ENCODE measurements at regions not wholly inside any gene's neighbourhood (a gene's known extent, or its start where the extent isn't known, plus 50 kb on each side); places are given as distances from the start of the nearest gene placed in this dataset.
A peak's percentile ranks its signal among the peaks of the same experiment; 100 is the strongest.

DNA sequence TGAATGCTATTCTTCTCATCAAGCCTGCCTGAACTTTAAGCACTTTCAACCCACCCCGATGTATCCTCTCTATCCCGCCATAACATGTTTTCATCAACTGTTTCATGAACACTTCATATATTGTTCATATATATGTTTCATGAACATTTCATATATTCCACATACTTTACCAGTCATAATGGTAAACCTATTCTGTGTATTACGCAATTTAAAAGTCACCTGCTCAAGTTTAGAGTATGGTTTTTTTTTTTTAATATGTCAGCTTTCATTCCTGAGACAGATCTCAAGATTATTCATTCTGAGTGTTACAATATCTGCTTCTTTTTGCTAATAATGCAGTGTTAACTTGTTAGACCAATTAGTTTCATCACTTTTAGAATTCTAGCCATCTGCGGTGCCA, 140.7 kb downstream of the SIPA1L2 start:
- WGBS (ENCODE audit: insufficient coverage, low coverage, missing lambda C conversion rate), result 3% methylated on average over 4 of the region's 4 CpGs
- H3K4me2 ChIP-seq (ENCODE audit: insufficient read depth, low read length), result no peak overlapping the region
- DNase-seq (ENCODE audit: extremely low read depth in 1 of 4, low spot score in 3 of 4), result no peak
- H4K20me1 ChIP-seq (replicated peaks; ENCODE audit: control insufficient read depth, insufficient read depth, low read length), result no peaks in the 10 kb centered on the region
- H3K9me3 ChIP-seq (replicated peaks; ENCODE audit: control insufficient read depth, insufficient read depth, low read depth, low read length), result no peaks in the 10 kb centered on the region
- no peak overlapping the region for H2AFZ ChIP-seq (ENCODE audit: low read depth, low read length)
- H3K36me3 ChIP-seq (ENCODE audit: control insufficient read depth, insufficient read depth, low read length), result no peaks in the 10 kb centered on the region
- no peak overlapping the region for H3K9ac ChIP-seq (ENCODE audit: insufficient read depth in 1 of 2, low read depth in 2 of 2, low read length in 2 of 2)
- no peaks in the 10 kb centered on the region for H3K9me1 ChIP-seq (ENCODE audit: control insufficient read depth, insufficient read depth, low read length)
- H3K27me3 ChIP-seq (ENCODE audit: control insufficient read depth in 2 of 2, insufficient read depth in 2 of 2, low read length in 2 of 2), result no peaks in the 10 kb centered on the region
- no peak overlapping the region for H3K4me3 ChIP-seq
- H3K4me1 ChIP-seq (replicated peaks in 1 of 2; ENCODE audit: control insufficient read depth in 2 of 2, insufficient read depth in 2 of 2, low read length in 2 of 2), result no peaks in the 10 kb centered on the region
- CTCF ChIA-PET (ENCODE audit: low intra/inter-chr PET ratio), result no interaction called here
- no TSS peak for BruUV-seq (replicated peaks)
- no peaks in the 10 kb centered on the region for H3K79me2 ChIP-seq (ENCODE audit: control insufficient read depth, insufficient read depth, low read length)
- H3K27ac ChIP-seq (ENCODE audit: extremely low read depth, low read depth, low read length), result no peak overlapping the region
- in situ Hi-C loops (cut with MboI), result no loop called here
- POLR2A ChIA-PET, result no interaction called here
- ATAC-seq, result no peak
- intact Hi-C loops (cut with micrococcal nuclease), result no loop called here
- TF ChIP-seq CEBPG (CRISPR knock-in tag; IDR thresholded peaks at IDR 0.05), result no peak
- TF ChIP-seq CEBPG (tag; conservative IDR thresholded peaks at IDR 0.05 in 1 of 2, IDR thresholded peaks at IDR 0.05 in 1 of 2), result peak; percentile 41 to 88; a peak in 3 of 4 replicates
- peak; percentile 77 for TF ChIP-seq CEBPB (tag; IDR thresholded peaks at IDR 0.05)
- no peak for TF ChIP-seq NFRKB (IDR thresholded peaks at IDR 0.05; ENCODE audit: low read depth)
- FAIRE-seq, result peak; percentile 15

DNA sequence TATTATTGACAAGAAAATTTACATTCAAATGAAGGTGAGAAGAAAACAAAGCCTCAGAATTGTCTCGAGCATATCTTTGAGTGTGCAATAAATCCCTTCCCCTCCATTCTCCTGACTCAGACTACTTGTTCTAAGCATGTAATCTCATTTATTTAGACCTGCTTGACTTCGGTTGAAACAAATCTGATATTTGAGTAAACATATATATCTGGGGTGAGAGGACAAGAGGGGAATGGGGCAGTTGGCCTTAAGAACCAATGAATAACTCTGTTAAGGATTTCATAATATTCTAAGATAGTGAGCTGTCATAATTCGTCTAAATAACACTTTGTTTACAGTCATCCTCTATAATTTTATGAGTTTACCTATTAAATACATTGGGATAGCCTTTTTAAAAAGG, 142.7 kb downstream of the SIPA1L2 start:
- no TSS peak for BruUV-seq (replicated peaks)
- H2AFZ ChIP-seq (ENCODE audit: low read depth, low read length), result no peak overlapping the region
- in situ Hi-C loops (cut with MboI) (no loop called here), intact Hi-C loops (cut with micrococcal nuclease) (no loop called here)
- ATAC-seq, result no peak
- WGBS (ENCODE audit: insufficient coverage, low coverage, missing lambda C conversion rate), result 0% methylated on average over 3 of the region's 3 CpGs
- no peaks in the 10 kb centered on the region for H4K20me1 ChIP-seq (replicated peaks; ENCODE audit: control insufficient read depth, insufficient read depth, low read length)
- H3K9ac ChIP-seq (ENCODE audit: insufficient read depth in 1 of 2, low read depth in 2 of 2, low read length in 2 of 2), result no peak overlapping the region
- POLR2A ChIA-PET, result no interaction called here
- H3K4me2 ChIP-seq (ENCODE audit: insufficient read depth, low read length), result no peak overlapping the region
- no peak overlapping the region for H3K4me3 ChIP-seq
- no peaks in the 10 kb centered on the region for H3K36me3 ChIP-seq (ENCODE audit: control insufficient read depth, insufficient read depth, low read length)
- no peaks in the 10 kb centered on the region for H3K9me3 ChIP-seq (replicated peaks; ENCODE audit: control insufficient read depth, insufficient read depth, low read depth, low read length)
- H3K9me1 ChIP-seq (ENCODE audit: control insufficient read depth, insufficient read depth, low read length), result no peaks in the 10 kb centered on the region
- no peak for FAIRE-seq
- no peaks in the 10 kb centered on the region for H3K27me3 ChIP-seq (ENCODE audit: control insufficient read depth in 2 of 2, insufficient read depth in 2 of 2, low read length in 2 of 2)
- DNase-seq (ENCODE audit: extremely low read depth in 1 of 4, low spot score in 3 of 4), result no peak
- no peaks in the 10 kb centered on the region for H3K4me1 ChIP-seq (replicated peaks in 1 of 2; ENCODE audit: control insufficient read depth in 2 of 2, insufficient read depth in 2 of 2, low read length in 2 of 2)
- H3K79me2 ChIP-seq (ENCODE audit: control insufficient read depth, insufficient read depth, low read length), result no peaks in the 10 kb centered on the region
- CTCF ChIA-PET (ENCODE audit: low intra/inter-chr PET ratio), result no interaction called here
- H3K27ac ChIP-seq (ENCODE audit: extremely low read depth, low read depth, low read length), result no peak overlapping the region
- no peak for TF ChIP-seq ZNF584 (CRISPR knock-in tag; IDR thresholded peaks at IDR 0.05; ENCODE audit: low read depth)
- TF ChIP-seq CBFA2T3 (IDR thresholded peaks at IDR 0.05), result no peak
- TF ChIP-seq CBX1 (IDR thresholded peaks at IDR 0.05; ENCODE audit: low read depth), result no peak
- no peak for TF ChIP-seq JUNB (CRISPR knock-in tag; conservative IDR thresholded peaks at IDR 0.05)
- TF ChIP-seq MECOM (CRISPR knock-in tag; IDR thresholded peaks at IDR 0.05), result no peak
- no peak for TF ChIP-seq ZNF695 (CRISPR knock-in tag; IDR thresholded peaks at IDR 0.05)
- TF ChIP-seq POLR2G (IDR thresholded peaks at IDR 0.05; ENCODE audit: low read depth, low read length), result no peak
- no peak for TF ChIP-seq TEAD1 (CRISPR knock-in tag; IDR thresholded peaks at IDR 0.05)
- TF ChIP-seq KDM4B (IDR thresholded peaks at IDR 0.05; ENCODE audit: borderline replicate concordance in 2 of 2, low read depth in 1 of 2), result no peak
- TF ChIP-seq, protein P1, sequence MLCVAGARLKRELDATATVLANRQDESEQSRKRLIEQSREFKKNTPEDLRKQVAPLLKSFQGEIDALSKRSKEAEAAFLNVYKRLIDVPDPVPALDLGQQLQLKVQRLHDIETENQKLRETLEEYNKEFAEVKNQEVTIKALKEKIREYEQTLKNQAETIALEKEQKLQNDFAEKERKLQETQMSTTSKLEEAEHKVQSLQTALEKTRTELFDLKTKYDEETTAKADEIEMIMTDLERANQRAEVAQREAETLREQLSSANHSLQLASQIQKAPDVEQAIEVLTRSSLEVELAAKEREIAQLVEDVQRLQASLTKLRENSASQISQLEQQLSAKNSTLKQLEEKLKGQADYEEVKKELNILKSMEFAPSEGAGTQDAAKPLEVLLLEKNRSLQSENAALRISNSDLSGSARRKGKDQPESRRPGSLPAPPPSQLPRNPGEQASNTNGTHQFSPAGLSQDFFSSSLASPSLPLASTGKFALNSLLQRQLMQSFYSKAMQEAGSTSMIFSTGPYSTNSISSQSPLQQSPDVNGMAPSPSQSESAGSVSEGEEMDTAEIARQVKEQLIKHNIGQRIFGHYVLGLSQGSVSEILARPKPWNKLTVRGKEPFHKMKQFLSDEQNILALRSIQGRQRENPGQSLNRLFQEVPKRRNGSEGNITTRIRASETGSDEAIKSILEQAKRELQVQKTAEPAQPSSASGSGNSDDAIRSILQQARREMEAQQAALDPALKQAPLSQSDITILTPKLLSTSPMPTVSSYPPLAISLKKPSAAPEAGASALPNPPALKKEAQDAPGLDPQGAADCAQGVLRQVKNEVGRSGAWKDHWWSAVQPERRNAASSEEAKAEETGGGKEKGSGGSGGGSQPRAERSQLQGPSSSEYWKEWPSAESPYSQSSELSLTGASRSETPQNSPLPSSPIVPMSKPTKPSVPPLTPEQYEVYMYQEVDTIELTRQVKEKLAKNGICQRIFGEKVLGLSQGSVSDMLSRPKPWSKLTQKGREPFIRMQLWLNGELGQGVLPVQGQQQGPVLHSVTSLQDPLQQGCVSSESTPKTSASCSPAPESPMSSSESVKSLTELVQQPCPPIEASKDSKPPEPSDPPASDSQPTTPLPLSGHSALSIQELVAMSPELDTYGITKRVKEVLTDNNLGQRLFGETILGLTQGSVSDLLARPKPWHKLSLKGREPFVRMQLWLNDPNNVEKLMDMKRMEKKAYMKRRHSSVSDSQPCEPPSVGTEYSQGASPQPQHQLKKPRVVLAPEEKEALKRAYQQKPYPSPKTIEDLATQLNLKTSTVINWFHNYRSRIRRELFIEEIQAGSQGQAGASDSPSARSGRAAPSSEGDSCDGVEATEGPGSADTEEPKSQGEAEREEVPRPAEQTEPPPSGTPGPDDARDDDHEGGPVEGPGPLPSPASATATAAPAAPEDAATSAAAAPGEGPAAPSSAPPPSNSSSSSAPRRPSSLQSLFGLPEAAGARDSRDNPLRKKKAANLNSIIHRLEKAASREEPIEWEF (CRISPR knock-in tag; IDR thresholded peaks at IDR 0.05), result no peak

Measured in K562 (cell line).